PC-3 (cell line): ENCODE measurements at regions not wholly inside any gene's neighbourhood (a gene's known extent, or its start where the extent isn't known, plus 50 kb on each side); places are given as distances from the start of the nearest gene placed in this dataset.

Experiments
- ATAC-seq: fragments of 200-7000 bp; cut with Tn5 transposase; 2 replicates; pipeline ENCODE4 v1.9.1; 2020; ENCODE audit warnings: mild to moderate bottlenecking, moderate library complexity
- BruUV-seq: library from RNA; stranded (reverse); fragments of 400-500 nt; replicated peaks from 2 replicates; lab custom pipeline; 2021; lab: Mats Ljungman, UMichigan
- CTCF ChIA-PET: fragments of 300-600 bp; sonication (Branson Sonifier 250); formaldehyde crosslinking; loops from one replicate; lab custom pipeline; 2022; ENCODE audit warnings: antibody characterized with exemption; lab: Charles Lee
- POLR2A ChIA-PET: fragments of 300-600 bp; sonication (Branson Sonifier 250); formaldehyde crosslinking; loops from one replicate; lab custom pipeline; 2022; ENCODE audit warnings: antibody characterized with exemption; ENCODE audit not compliant: unreplicated experiment; lab: Charles Lee
- DNase-seq: peaks from one replicate; pipeline ENCODE4 v3.0.0-alpha.2; 2015
- H2AFZ ChIP-seq: fragments of 300-600 bp; sonication (generic); 2 replicates; pipeline ENCODE4 v1.6.0; 2016; ENCODE audit warnings: antibody characterized with exemption, low read length
- H3F3A ChIP-seq: fragments of 300-600 bp; sonication (generic); one replicate; pipeline ENCODE4 v1.6.0; 2017; ENCODE audit warnings: antibody characterized with exemption, low read length, control low read depth, mild to moderate bottlenecking; ENCODE audit not compliant: unreplicated experiment
- H3K27ac ChIP-seq: fragments of 300-600 bp; sonication (generic); 2 replicates; pipeline ENCODE4 v1.5.1; 2016; ENCODE audit warnings: mild to moderate bottlenecking, low read length
- H3K27me3 ChIP-seq: fragments of 300-600 bp; sonication (generic); 2 replicates; pipeline ENCODE4 v1.6.1; 2016; ENCODE audit warnings: low read length, mixed read lengths
- H3K36me3 ChIP-seq: fragments of 300-600 bp; sonication (generic); 2 replicates; pipeline ENCODE4 v1.6.1; 2016; ENCODE audit warnings: low read depth, mixed run types, low read length, mixed read lengths
- H3K4me1 ChIP-seq: fragments of 300-600 bp; sonication (generic); 2 replicates; pipeline ENCODE4 v1.5.1; 2016; ENCODE audit warnings: low read length; ENCODE audit not compliant: insufficient read depth
- H3K4me2 ChIP-seq: fragments of 300-600 bp; sonication (generic); 2 replicates; pipeline ENCODE4 v1.6.0; 2016; ENCODE audit warnings: low read length
- H3K4me3 ChIP-seq: fragments of 300-600 bp; sonication (generic); 2 replicates; pipeline ENCODE4 v1.5.1; 2016; ENCODE audit warnings: mild to moderate bottlenecking, low read length, mixed read lengths
- H3K79me2 ChIP-seq: fragments of 300-600 bp; sonication (generic); 2 replicates; pipeline ENCODE4 v1.6.1; 2017; ENCODE audit warnings: low read length, mixed read lengths
- H3K9ac ChIP-seq: fragments of 300-600 bp; sonication (generic); 2 replicates; pipeline ENCODE4 v1.6.0; 2016; ENCODE audit warnings: mild to moderate bottlenecking, low read length
- H3K9me2 ChIP-seq: fragments of 300-600 bp; sonication (generic); replicated peaks from 2 replicates; pipeline ENCODE4 v1.6.1; 2016; ENCODE audit warnings: mixed run types, low read length, mixed read lengths
- H3K9me3 ChIP-seq: fragments of 300-600 bp; sonication (generic); 2 replicates; pipeline ENCODE4 v1.6.1; 2016; ENCODE audit warnings: low read length, mixed read lengths
- H4K20me1 ChIP-seq: fragments of 300-600 bp; sonication (generic); 2 replicates; pipeline ENCODE4 v1.6.1; 2016; ENCODE audit warnings: low read length, mixed read lengths
- CTCF ChIP-seq: fragments of 300-600 bp; sonication (generic); conservative IDR thresholded peaks from 2 replicates; pipeline ENCODE4 v1.5.1; 2017; ENCODE audit warnings: antibody characterized with exemption, low read depth, mild to moderate bottlenecking, low read length
- EZH2 ChIP-seq: fragments of 300-600 bp; sonication (generic); IDR thresholded peaks from one replicate; pipeline ENCODE4 v1.6.1; 2017; ENCODE audit warnings: antibody characterized with exemption, mild to moderate bottlenecking, low read length; ENCODE audit not compliant: unreplicated experiment
- EZH2phosphoT487 ChIP-seq: fragments of 300-600 bp; sonication (generic); IDR thresholded peaks from 2 replicates; pipeline ENCODE4 v1.6.1; 2018; ENCODE audit warnings: mild to moderate bottlenecking, antibody characterized with exemption, low read length, borderline replicate concordance
- intact Hi-C: fragments of 100-400 bp; cut with micrococcal nuclease; formaldehyde crosslinking; loops from 2 replicates; pipeline ENCODE4 v1.9.0; 2023

GRCh38 chr12:84421103-84421502 is 491.5 kb downstream of the SLC6A15 start:
- ChIA-PET CTCF (no interaction called here), POLR2A (no interaction called here)
- Histone ChIP-seq H3K27ac (no peak overlapping the region), H4K20me1 (no peaks in the 10 kb centered on the region), H3K36me3 (no peaks in the 10 kb centered on the region), H3K4me2 (no peak overlapping the region), H3K9me2 (no peaks in the 10 kb centered on the region), H3K4me3 (no peak overlapping the region), H3K9me3 (no peaks in the 10 kb centered on the region), H2AFZ (no peak overlapping the region), H3K27me3 (no peaks in the 10 kb centered on the region), H3K9ac (no peak overlapping the region), H3F3A (no peaks in the 10 kb centered on the region), H3K79me2 (no peaks in the 10 kb centered on the region), H3K4me1 (no peaks in the 10 kb centered on the region)
- ATAC-seq (no peak), DNase-seq (no peak)
- TF ChIP-seq EZH2phosphoT487 = no peak
- TF ChIP-seq CTCF = no peak
- no peak for TF ChIP-seq EZH2
- no TSS peak for BruUV-seq
- intact Hi-C loops = no loop called here

GRCh38 chr12:84416626-84417025 is 496.0 kb downstream of the SLC6A15 start:
- H3K4me2 ChIP-seq = no peak overlapping the region
- POLR2A ChIA-PET = no interaction called here

DNA sequence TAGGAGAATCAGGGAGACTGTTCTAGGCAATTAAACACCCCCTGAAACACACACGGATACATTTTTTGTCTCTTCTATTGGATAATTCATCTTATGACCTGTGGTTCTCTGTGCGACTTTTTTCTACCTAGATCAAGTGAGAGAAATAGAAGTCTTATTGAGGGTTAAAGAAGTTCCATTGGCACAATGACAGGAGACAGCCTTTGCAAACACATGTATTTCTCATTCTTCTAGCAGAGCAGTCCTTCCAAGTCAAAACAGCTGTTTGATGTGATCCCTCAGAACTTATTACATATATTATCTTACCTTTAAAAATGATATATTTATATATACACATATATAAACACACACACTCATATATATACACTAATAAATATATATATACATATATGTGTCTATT is 496.7 kb downstream of the SLC6A15 start:
- Histone ChIP-seq H3K36me3 (no peaks in the 10 kb centered on the region), H3K4me2 (no peak overlapping the region), H3K4me3 (no peak overlapping the region), H2AFZ (no peak overlapping the region), H3K9ac (no peak overlapping the region), H3K27me3 (no peaks in the 10 kb centered on the region), H3K27ac (no peak overlapping the region), H3K9me2 (no peaks in the 10 kb centered on the region), H3K4me1 (no peaks in the 10 kb centered on the region), H3F3A (no peaks in the 10 kb centered on the region), H3K79me2 (no peaks in the 10 kb centered on the region), H4K20me1 (no peaks in the 10 kb centered on the region), H3K9me3 (no peaks in the 10 kb centered on the region)
- ChIA-PET CTCF (no interaction called here), POLR2A (no interaction called here)
- intact Hi-C loops = no loop called here
- BruUV-seq = no TSS peak
- ATAC-seq (no peak), DNase-seq (no peak)
- TF ChIP-seq CTCF = no peak
- no peak for TF ChIP-seq EZH2phosphoT487
- no peak for TF ChIP-seq EZH2

More at GRCh38 chr12:84416626-84417025, 496.0 kb downstream of the SLC6A15 start:
- CTCF ChIA-PET = no interaction called here
- no peak for ATAC-seq
- no peaks in the 10 kb centered on the region for H3K36me3 ChIP-seq
- H3K4me1 ChIP-seq = no peaks in the 10 kb centered on the region
- BruUV-seq = no TSS peak
- no peak overlapping the region for H3K27ac ChIP-seq
- H3K9me3 ChIP-seq = no peaks in the 10 kb centered on the region
- H3K9ac ChIP-seq = no peak overlapping the region
- no peaks in the 10 kb centered on the region for H3K79me2 ChIP-seq
- intact Hi-C loops = no loop called here
- H3F3A ChIP-seq = no peaks in the 10 kb centered on the region
- H3K9me2 ChIP-seq = no peaks in the 10 kb centered on the region
- H2AFZ ChIP-seq = no peak overlapping the region
- DNase-seq = no peak
- H3K4me3 ChIP-seq = no peak overlapping the region
- no peaks in the 10 kb centered on the region for H3K27me3 ChIP-seq
- no peaks in the 10 kb centered on the region for H4K20me1 ChIP-seq
- TF ChIP-seq EZH2phosphoT487 = no peak
- TF ChIP-seq EZH2 = no peak
- TF ChIP-seq CTCF = no peak
